ENCODE measurements at regions not wholly inside any gene's neighbourhood (a gene's known extent, or its start where the extent isn't known, plus 50 kb on each side); places are given as distances from the start of the nearest gene placed in this dataset.

DNA sequence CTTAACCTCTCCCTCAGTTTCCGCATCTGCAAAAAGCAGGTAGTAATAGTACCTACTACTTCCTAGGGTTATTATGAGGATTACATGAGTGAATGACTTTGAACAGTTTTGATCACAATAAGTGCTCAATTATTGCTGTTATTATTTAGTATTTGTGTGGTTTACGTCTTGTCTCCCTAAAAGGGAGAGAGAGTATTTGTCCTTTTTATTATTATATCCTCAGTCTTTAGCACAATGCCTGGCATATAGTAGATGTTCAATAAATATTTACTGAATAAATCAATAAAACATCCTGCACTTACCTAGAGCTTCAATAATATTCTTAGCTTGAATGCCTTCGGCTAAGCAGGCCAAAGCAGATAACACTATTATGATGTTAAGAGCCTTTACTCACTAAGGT lies 160.0 kb downstream of the TANC2 start:
- DNase-seq (ENCODE audit: low read depth in 4 of 4, low spot score in 3 of 4), result no peak

DNA sequence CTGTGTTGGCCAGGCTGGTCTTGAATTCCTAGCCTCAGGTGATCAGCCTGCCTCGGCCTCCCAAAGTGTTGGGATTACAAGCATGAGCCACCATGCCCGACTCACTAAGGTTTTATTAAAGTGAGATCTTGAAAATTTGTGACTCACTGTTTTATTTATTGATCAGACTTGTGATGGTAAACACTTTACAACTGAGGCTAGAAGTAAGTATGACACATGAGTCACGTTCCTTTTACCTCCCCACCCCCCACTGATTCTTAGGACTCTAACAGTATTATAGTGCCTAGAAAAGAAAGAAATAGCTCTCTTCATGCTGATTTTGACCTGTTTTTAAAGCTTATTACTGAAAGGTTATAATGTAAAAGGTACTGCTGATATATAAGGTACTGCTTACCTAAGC lies 160.6 kb downstream of the TANC2 start:
- no peak for DNase-seq (ENCODE audit: low read depth in 4 of 4, low spot score in 3 of 4)

DNA sequence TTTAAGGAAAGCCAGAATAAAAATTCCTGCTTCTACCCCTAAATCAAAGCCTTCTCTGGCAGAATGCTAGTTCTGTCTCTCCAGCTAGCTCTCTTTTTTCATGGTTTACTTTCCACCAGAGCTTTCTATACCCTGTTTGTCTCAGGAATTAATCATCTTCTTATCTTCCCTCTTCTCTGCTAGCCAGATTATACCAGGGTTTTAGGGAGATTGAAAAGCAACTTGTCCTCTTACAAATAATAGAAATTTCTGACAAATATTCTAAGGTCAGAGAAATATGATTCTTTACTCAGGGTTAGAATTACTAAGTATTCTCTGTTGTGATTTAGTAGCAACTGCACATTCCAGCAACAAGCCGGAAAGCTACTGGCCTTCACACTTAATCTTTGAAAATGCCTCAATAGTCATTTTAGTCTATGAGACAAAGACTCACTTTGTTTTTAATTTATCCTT lies 166.4 kb downstream of the TANC2 start:
- no peak for DNase-seq (ENCODE audit: low read depth in 4 of 4, low spot score in 3 of 4)

DNA sequence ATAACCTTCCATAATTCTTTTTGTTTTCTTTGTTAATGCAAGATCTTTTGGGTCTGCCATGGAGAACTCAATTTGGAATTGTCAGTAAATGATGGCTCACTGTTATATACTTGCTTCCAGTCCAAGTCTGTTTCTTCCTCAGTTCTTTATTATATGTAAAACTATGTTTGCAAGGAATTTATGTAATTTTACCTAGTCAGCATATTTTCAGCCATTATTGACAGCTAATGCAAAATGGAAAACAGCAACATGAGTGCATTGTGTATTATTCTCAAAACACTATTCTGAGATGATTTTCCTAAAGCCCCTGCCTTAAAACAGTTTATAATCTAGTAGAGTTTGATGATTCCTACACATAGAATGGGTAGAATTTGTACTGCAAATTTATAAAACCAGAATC lies 167.5 kb downstream of the TANC2 start:
- DNase-seq (ENCODE audit: low read depth in 4 of 4, low spot score in 3 of 4), result no peak

DNA sequence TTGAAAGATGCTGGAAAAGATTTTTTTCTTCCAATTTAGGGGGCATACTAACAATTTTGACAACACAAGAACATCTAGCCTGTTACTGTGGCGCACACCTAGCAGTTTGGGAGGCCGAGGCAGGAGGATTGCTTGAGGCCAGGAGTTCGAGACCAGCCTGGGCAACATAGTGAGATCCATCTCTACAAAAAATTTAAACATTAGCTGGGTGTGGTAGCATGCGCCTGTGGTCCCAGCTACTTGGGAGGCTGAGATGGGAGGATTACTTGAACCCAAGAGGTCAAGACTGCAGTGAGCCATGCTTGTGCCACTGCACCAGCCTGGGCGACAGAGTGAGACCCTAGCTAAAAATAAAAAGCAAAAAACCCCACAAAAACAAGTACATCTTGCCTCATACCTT lies 168.8 kb downstream of the TANC2 start:
- no peak for DNase-seq (ENCODE audit: low read depth in 4 of 4, low spot score in 3 of 4)

DNA sequence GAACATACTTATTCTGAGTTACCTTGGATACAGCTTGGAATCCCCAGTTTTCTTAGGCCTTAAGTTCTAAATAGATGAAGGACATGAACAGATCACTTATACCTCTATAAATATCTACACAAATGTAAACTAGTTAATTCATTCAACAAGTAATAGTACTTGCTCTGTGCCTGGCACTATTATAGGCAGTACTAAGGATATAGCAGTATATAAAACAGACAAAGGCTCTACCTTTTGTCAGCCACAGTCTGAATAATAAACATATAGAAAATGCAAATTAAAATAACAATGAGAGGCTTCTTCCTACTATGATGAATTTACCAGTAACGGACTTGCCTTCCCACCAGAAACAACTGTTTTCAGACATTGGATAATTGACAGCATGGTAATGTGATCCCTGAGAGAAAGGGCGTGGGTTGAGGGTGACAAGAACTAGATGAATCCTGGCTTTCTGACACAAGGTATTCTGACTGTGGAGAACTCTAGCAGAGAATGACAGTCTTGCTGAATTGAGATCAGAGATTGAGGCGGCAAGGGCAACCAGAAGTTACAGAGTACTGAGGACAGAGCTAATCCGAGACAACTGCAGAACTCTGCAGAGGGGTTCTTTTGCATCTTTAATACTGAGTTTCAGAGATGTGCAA lies 170.5 kb downstream of the TANC2 start:
- no peak for DNase-seq (ENCODE audit: low read depth in 4 of 4, low spot score in 3 of 4)

DNA sequence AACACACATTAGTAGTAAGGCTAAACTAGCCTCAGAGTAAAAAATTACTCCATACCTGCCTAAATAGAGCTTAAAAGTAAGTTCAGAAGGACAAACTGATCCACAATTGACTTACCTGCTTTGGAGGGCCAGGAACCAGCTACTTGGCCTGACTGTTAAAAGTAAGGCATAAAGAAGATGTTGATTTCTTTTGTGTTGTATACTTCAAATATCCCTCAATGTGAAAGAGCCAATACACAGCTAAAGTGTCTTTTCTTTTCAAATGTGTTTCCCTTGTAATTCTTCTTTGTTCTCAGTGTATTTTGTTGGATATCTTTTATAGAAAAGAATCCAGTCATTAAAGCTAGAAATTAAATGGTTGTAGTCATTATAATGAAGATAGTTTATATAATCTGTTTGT lies 171.1 kb downstream of the TANC2 start:
- no peak for DNase-seq (ENCODE audit: low read depth in 4 of 4, low spot score in 3 of 4)

DNA sequence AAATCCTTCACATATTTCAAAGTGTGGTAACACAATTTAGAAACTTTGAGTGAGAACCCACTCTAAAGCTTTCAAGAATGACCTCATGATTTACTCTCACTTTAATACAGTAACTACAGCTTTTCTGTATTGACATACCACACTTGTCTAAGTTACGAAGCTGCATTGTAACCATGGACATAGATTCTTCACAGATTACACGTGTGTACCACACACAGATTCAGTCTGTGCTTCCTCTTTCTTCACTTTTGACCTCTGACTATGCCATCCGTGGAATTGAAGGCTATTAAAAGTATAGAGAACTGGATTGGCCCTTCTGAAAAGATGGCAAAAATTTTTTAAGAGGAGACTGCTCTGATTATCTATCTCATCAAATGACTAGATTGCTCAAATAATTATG lies 172.7 kb downstream of the TANC2 start:
- DNase-seq (ENCODE audit: low read depth in 4 of 4, low spot score in 3 of 4), result no peak

DNA sequence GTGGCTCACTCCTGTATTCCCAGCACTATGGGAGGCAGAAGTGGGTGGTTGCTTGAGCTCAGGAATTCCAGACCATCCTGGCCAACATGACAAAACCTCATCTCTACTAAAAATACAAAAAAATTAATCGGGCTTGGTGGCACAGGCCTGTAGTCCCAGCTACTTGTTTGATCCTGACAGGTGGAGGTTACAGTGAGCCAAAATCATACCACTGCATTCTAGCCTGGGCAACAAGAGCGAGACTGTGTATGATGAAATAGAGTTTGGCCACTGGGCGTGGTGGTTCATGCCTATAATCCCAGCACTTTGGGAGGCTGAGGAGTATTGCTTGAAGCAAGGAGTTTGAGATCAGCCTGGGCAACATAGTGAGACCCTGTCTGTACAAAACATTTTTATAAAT lies 173.3 kb downstream of the TANC2 start:
- no peak for DNase-seq (ENCODE audit: low read depth in 4 of 4, low spot score in 3 of 4)

DNA sequence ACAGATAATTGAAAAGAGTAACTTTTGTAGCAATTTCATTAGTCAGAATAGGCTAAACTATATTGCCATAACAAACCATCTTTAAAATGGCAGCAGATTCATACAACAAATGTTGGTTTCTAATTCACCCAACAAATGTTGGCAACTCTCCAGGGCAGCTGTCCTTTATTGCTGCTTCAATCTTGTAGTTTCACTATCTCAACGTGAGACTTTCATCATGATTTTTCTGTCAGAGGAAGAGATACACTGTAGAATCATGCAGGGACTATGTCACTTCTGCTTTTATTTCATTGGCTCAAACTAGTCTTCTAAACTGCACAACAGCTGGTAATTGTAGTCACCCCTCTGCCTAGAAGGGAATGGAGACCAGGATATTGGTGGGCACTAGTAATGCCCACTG lies 174.2 kb downstream of the TANC2 start:
- DNase-seq (ENCODE audit: low read depth in 4 of 4, low spot score in 3 of 4), result no peak

DNA sequence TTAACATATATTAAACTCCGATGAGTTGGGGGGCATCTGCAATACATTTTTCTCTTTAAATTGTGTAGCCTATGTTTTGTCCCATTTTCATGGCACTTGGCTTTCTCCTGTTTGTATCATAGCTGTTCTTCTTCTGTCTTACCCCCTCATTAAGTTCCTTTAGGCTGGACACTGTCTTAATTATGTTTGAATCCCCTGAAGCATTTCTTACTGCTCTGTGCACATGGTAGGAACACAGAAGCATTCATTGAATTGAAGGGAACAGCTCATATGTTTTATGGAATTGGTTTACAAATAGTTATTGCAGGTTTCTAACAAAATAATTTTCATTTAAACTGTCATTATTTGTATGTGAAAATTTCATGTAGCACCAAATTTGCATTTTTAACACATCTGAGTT lies 176.8 kb downstream of the TANC2 start:
- no peak for DNase-seq (ENCODE audit: low read depth in 4 of 4, low spot score in 3 of 4)

DNA sequence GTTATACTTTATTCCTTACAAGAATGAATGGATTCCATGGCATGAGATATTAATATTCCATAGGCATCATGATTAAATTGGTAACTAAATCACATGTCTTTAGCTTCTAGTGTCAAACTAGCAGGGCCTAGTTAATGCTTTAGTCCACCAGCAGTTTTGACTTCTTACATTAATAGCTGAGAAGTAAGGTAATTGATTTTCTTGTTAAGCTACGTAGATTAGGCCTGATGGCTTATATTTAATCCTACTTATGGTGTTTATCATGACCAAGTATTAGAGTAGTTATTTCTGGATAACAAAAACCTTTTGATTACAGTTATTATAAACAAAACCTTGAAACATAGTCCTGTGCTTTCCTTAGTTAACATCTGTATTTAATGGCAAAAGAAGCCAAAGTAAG lies 184.5 kb downstream of the TANC2 start:
- no peak for DNase-seq (ENCODE audit: low read depth in 4 of 4, low spot score in 3 of 4)

DNA sequence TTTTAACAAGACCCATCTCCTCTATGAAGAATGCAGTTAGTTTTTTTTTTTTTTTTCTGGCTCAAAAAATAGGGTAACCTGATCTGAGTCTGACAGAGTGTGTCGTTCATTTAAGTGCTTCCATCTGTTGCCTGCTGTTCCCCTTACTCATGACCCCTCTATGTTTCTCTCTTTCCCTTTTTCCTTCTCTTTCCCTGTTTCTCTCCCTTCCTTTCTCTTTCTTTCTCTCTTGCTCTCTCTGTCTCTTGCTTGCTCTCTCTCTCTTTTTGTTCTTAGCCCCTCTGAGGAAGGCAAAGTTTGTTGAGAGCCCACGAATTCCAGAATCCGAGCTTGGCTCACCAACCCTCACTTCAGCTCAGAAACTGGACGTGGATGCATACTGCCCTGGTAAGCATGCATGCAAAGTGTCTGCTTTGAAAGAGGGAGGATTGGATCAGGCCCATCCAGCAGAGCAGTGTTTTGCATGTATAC lies 185.0 kb downstream of the TANC2 start:
- peak; percentile 22 to 57 (median 38) for DNase-seq (ENCODE audit: low read depth in 4 of 4, low spot score in 3 of 4)

DNA sequence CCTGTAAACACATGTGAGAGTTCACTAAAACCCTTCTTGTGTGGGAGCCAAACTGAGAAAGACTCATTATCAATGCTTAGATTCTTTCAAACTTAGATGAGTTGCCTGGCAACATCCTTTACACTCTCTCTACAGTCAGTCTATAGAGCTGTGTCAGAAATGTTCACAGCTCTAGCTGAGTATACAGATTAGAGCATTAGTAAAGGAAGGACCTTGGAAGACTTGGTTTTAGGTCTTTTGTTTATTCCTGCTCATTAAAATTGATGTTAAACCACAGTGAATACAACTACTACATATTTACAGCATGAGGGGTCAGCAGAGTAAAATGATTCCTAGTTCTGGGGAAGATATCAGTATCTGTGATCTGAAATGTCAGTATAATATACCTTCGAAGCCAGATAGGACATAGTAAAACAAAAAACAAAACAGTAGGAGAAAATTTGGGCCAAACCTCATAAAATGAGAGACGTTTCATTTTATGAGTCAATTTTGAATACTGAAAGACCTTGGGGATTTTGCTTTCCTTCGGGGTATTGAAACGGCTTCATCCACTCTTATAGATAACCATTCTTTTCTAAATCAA lies 186.0 kb downstream of the TANC2 start:
- DNase-seq (ENCODE audit: low read depth in 4 of 4, low spot score in 3 of 4), result no peak

DNA sequence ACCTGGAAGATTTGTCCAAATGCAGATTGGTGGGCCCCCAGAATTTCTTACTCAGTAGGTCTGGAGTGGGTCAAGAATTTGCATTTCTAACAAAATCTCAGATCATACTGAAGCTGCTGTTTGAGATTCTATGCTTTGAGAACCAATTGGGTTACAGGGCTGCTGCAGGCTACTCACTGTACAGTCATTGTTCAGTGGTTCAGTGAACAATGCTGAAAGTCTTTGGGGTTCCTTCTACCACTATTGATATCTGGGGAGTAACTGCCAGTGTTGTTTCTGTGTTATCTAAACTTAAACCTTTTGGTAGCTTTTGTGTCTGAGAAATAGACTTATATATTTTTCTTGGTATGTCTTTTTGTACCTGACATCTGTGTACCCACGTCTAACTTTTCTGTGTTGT lies 187.5 kb downstream of the TANC2 start:
- DNase-seq (ENCODE audit: low read depth in 4 of 4, low spot score in 3 of 4), result no peak

DNA sequence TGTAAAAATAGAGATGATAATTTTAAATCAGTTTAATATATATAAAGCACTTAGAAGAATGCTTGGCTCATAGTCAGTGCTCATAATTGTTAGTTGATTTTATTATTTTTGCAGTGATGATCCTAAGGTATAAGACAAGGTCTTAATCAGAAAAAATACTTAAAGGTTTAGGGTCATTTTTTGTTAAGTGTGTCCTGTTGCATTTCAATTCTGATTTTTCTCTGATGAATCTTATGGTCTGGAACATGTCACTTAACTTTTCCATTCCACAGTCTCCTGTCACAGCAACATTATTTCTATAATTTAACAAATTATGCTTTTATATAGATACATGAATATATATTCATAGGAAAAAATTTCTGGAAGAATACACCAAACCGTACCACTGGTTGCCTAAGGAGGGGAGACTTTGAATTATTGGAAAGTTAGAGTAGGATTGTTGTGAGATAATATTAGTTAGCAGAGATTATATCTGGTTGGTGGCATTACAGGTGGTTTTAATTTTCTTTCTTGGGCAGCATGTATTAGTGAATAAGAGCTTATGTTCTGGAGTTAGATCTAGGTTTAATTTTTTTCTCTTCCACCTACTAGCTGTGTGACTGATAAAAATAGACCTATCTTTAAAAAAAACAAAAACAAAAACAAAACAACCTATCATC lies 188.7 kb downstream of the TANC2 start:
- DNase-seq (ENCODE audit: low read depth in 4 of 4, low spot score in 3 of 4), result no peak

DNA sequence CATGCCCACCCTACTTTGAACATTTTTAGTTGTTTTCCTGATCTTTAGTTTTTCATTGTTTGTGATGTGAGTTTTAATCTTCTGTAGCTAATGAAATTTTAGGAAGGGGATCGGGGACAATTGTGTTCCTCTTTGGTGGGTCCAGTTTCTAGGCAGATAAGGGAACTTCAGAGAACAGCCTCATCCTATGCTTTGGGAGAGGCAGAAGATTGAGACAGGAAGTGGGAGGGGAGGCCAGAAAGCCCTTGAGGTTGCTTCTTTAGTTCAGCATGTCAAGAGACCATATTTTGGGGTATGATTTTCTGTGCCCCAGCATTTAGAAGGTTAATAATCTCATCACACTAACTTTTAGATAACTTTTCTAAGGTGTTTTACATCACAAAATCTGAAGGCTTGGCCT lies 191.0 kb downstream of the TANC2 start:
- DNase-seq (ENCODE audit: low read depth in 4 of 4, low spot score in 3 of 4), result no peak

DNA sequence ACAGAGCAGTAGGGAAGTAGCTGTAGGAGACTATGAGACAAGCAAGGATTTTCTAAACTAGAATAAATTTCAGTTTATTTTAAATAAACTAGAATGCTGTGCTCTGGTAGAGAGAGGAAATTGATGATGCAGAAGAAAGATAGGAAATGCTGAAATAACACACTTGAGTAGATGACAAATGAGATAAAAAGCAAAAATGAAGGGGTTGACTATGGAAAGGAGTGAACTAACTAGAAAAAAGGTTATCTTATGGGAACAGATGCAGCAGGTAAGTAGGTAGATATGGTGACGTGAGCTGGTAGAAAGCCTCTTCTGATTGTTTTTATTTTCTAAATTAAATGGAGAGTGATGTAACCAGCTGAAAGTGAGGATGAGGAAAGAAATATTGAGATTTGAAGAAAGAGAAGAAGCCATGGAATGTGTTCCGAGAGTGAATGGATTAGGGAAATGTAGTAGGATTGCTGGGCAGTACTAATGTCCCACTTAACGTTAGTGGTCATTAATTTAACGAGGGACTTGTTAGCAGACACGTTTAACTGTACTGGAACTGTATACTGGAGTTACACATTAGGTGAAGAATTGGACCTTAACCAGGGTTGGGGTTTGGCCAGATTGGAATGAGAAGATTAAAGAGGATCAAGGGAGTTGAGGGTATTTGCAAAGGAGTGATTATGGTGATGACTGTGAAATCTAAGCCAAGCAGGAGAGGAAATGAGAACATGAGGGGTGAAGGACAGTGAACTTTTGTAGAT lies 196.5 kb downstream of the TANC2 start:
- no peak for DNase-seq (ENCODE audit: low read depth in 4 of 4, low spot score in 3 of 4)

DNA sequence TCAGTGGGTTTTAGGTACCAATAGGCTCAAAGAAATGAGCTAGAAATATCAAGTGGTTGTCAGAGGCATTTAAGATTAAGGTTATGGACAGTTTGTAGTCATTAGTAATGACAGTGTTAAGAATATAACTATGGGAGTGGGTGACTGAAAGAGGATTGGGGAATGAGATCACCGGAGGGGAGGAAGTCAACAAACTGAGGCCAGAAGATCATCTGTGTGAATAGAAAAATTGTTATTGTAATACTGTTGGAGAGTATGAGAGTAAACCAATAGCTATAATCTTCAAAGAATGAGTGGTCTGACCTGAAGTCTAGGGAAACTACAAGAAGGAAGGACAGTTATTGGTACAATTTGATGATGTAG lies 197.1 kb downstream of the TANC2 start:
- no peak for DNase-seq (ENCODE audit: low read depth in 4 of 4, low spot score in 3 of 4)

DNA sequence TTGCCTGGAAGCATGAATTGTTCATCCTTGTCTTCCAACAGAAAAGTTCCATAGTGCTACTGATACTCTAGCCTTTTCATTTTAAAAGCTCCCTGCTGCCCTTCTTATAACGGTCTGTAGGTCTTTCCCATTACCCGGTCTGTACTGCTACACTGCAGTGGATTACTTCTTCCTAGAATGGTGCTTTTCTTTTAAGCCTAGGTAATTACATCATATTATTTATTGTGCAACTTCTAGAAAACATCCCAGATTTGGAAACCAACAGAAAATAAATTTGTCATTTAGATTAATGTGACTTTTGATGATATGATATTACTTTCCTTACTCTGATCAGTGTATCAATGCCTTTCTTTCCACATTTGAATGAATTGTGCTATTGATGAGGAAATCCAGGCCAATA lies 199.4 kb downstream of the TANC2 start:
- no peak for DNase-seq (ENCODE audit: low read depth in 4 of 4, low spot score in 3 of 4)

DNA sequence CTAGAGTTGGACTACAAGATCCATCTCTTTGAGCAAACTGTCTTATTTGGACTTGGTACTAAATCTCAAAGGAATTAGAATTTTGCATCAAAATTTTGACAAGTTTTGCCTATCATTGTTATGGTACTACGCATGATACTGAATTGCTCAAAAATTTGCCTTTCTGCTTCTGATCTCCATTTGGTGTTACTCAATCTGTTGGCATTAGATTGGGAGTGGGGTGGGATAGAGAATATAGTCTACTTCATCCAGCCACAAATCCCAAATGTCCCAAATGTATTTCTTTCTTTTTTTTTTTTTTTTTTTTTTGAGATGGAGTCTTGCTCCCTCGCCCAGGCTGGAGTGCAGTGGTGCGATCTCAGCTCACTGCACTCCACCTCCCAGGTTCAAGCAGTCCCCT lies 204.8 kb downstream of the TANC2 start:
- DNase-seq (ENCODE audit: low read depth in 4 of 4, low spot score in 3 of 4), result no peak
